GM12864 (cell line): ENCODE measurements at regions not wholly inside any gene's neighbourhood (a gene's known extent, or its start where the extent isn't known, plus 50 kb on each side); places are given as distances from the start of the nearest gene placed in this dataset.

Experiments
- DNase-seq: peaks from one replicate; pipeline ENCODE4 v3.0.0-alpha.2; 2011; ENCODE audit warnings: low read depth
- H3K4me3 ChIP-seq: 2 replicates; pipeline ENCODE4 v1.5.1; 2011; ENCODE audit warnings: mild to moderate bottlenecking, low read depth, low read length, control low read depth
- TF ChIP-seq, protein P1 (sequence below): IDR thresholded peaks from 2 replicates; pipeline ENCODE4 v1.5.1; 2011; ENCODE audit warnings: low read depth, mild to moderate bottlenecking, moderate library complexity, low read length, control low read depth, inconsistent platforms; ENCODE audit errors: missing control alignments

DNA sequence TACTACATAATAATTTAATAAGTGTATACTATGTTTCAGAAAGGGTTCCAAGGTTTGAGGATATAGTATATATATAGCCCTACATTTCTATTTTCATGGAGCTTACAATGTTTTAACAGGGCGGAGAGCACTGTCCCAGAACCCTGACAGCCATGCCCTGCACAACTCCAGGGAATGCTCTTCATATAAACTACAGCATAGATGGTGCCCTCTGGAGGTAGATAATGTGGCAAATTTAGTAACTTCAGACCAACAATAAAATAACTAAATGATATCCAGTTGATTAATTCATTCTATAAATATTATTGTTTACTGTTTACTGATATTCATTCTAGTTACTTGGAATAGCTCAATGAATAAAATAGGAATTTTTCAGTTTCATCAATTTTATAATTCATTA lies 693.7 kb upstream of the CCDC179 start:
- H3K4me3 ChIP-seq, result no peak overlapping the region
- no peak for DNase-seq
- TF ChIP-seq, protein P1, sequence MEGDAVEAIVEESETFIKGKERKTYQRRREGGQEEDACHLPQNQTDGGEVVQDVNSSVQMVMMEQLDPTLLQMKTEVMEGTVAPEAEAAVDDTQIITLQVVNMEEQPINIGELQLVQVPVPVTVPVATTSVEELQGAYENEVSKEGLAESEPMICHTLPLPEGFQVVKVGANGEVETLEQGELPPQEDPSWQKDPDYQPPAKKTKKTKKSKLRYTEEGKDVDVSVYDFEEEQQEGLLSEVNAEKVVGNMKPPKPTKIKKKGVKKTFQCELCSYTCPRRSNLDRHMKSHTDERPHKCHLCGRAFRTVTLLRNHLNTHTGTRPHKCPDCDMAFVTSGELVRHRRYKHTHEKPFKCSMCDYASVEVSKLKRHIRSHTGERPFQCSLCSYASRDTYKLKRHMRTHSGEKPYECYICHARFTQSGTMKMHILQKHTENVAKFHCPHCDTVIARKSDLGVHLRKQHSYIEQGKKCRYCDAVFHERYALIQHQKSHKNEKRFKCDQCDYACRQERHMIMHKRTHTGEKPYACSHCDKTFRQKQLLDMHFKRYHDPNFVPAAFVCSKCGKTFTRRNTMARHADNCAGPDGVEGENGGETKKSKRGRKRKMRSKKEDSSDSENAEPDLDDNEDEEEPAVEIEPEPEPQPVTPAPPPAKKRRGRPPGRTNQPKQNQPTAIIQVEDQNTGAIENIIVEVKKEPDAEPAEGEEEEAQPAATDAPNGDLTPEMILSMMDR, result no peak

DNA sequence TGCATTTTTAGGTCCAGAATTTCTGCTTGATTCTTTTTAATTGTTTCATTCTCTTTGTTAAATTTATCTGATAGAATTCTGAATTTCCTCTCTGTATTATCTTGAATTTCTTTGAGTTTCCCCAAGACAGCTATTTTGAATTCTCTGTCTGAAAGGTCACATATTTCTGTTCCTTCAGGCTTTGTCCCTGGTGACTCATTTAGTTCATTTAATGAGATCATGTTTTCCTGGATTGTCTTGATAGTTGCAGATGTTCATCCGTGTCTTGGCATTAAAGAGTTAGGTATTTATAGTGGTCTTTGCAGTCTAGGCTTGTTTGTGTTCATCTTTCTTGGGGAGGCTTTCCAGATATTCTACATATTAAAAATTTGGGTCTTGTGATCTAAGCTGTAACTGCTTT lies 694.8 kb upstream of the CCDC179 start:
- no peak for DNase-seq

DNA sequence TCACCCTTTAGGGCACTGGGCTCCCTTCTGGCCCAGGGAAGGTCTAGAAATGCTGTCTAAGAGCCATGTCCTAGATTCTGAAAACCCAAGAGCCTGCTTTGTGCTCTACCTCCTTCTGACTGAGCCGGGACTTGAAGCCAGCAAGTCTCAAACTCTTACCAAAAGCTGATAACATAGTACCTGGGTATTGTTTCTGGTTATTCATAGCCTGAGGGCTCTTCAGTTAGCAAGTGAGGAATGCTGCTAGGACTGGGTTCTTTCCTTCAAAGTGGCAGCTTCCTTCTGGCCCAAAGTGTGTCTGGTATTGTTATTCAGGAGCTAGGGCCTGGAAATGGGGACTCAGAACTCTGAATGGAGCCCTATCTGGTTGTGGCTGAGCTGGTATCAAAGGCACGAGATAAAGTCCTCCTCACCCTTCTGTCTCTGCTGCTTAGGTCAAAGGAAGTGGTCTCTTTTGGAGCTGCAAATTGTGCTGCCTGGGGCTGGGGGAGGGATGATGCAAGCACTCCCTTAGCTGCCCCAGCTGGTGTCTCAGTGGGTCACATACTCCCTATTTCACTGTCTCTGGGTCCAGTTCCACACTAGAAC lies 696.0 kb upstream of the CCDC179 start:
- DNase-seq, result no peak
- no peak overlapping the region for H3K4me3 ChIP-seq
- TF ChIP-seq, protein P1, result no peak

More for the DNA sequence above, 694.8 kb upstream of the CCDC179 start:
- H3K4me3 ChIP-seq, result no peak overlapping the region
- TF ChIP-seq, protein P1, result no peak

DNA sequence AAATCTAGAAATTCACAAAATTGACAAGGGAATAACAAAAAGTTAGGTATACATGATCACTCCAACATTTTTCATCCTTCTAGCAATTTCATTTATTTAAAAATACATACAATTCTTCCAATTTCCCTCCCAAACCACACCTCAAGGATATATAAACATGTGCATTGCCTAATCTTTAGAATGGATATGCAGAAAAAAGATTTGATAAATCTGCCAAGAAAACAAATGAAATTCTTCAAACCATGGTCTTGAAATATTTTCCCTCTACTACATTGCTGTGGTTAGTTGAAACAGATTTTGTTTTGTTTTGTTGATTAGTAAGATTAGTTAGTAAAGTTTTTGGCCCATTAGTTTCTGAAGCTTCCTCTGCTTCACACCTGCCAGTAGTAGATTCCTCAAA lies 703.3 kb upstream of the CCDC179 start:
- TF ChIP-seq, protein P1, result no peak
- H3K4me3 ChIP-seq, result no peak overlapping the region
- DNase-seq, result no peak

DNA sequence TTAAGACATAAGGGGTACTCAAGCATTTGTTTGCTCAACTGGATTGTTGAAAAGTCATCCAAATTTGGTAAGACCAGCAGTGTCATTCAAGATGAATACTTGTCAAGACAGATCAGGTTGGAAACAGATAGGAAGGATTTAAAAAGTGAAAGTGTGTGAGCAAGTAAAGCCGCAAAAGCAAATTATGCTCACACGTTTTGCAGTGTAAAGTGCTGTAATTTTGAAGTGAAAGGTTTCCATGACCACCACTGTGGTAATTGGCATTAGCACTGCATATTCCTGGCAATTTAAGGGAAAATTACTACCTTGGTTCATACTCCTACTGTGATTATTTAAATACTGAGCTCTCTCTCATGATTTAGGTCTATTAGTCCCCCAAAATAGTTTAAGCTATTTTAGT lies 704.1 kb upstream of the CCDC179 start:
- no peak for DNase-seq
- TF ChIP-seq, protein P1, result no peak
- H3K4me3 ChIP-seq, result no peak overlapping the region

DNA sequence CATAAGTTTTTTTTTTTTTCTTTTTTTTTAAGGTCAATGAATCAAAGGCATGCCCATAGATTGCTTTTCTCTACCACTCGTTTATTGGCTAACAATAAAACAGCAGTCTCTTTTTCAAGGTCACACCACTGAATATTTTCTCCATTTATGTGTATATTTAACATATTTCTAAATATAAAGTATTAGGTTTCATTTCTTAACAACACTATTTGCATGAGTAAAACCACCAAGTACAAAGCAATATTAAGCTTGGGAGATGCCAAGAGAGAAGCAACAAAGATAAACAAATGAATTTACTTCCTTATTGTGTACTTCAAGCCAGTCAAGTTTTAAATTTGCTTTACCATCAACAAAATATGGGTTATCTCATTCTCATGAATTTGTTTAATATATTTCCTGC lies 708.9 kb upstream of the CCDC179 start:
- H3K4me3 ChIP-seq, result no peak overlapping the region
- TF ChIP-seq, protein P1, result no peak
- no peak for DNase-seq

DNA sequence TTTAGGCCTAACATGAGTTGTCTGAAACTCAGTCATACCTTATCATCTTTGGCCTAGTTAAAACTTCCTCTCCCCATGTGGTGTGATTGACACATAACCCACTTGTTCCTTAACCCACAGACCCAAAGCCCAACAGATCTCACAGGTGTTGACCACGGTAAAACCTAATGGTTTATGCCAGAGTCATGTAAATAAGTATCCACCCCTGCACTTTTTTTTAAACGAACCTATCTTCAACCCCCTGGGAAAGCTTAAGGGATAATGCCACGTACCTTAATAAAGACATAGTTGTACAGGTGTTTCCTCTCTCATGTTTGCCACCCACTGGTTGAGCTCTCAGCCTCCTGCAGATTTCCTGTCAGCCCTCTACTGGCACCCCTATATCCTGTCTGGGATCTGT lies 709.3 kb upstream of the CCDC179 start:
- TF ChIP-seq, protein P1, result no peak
- H3K4me3 ChIP-seq, result no peak overlapping the region

More for the DNA sequence above, 709.3 kb upstream of the CCDC179 start:
- no peak for DNase-seq
